H9 (cell line): ENCODE measurements at regions not wholly inside any gene's neighbourhood (a gene's known extent, or its start where the extent isn't known, plus 50 kb on each side); places are given as distances from the start of the nearest gene placed in this dataset.

Experiments
- DNase-seq: peaks from one replicate; pipeline ENCODE4 v3.0.0-alpha.2; 2017
- H2AFZ ChIP-seq: one replicate; pipeline ENCODE4 v1.6.1; 2013; ENCODE audit warnings: mild to moderate bottlenecking, low read length, control low read depth, moderate library complexity
- H2AK5ac ChIP-seq: 2 replicates; pipeline ENCODE4 v1.6.1; 2013; ENCODE audit warnings: low read length, control low read depth, mixed read lengths; ENCODE audit not compliant: insufficient read length
- H2BK120ac ChIP-seq: one replicate; pipeline ENCODE4 v1.6.1; 2013; ENCODE audit warnings: low read depth, mild to moderate bottlenecking, low read length, control low read depth, inconsistent platforms; ENCODE audit not compliant: poor library complexity, severe bottlenecking
- H2BK12ac ChIP-seq: 2 replicates; pipeline ENCODE4 v1.6.1; 2013; ENCODE audit warnings: low read length, control low read depth, mixed read lengths, low read depth; ENCODE audit not compliant: insufficient read length
- H2BK15ac ChIP-seq: 2 replicates; pipeline ENCODE4 v1.6.1; 2013; ENCODE audit warnings: low read depth, low read length, control low read depth
- H2BK20ac ChIP-seq: one replicate; pipeline ENCODE4 v1.6.1; 2013; ENCODE audit warnings: low read depth, mild to moderate bottlenecking, low read length, control low read depth, inconsistent platforms; ENCODE audit not compliant: poor library complexity, severe bottlenecking
- H2BK5ac ChIP-seq: 2 replicates; pipeline ENCODE4 v1.6.1; 2013; ENCODE audit warnings: low read length, control low read depth, mixed read lengths; ENCODE audit not compliant: insufficient read length
- H3K14ac ChIP-seq: 2 replicates; pipeline ENCODE4 v1.6.1; 2013; ENCODE audit warnings: low read length, control low read depth; ENCODE audit not compliant: insufficient read depth
- H3K18ac ChIP-seq: 2 replicates; pipeline ENCODE4 v1.6.1; 2013; ENCODE audit warnings: low read depth, mild to moderate bottlenecking, mixed read lengths, low read length, control low read depth; ENCODE audit not compliant: insufficient read length
- H3K23ac ChIP-seq: 2 replicates; pipeline ENCODE4 v1.6.1; 2013; ENCODE audit warnings: low read length, control low read depth, mixed read lengths, low read depth; ENCODE audit not compliant: insufficient read length
- H3K23me2 ChIP-seq: 2 replicates; pipeline ENCODE4 v1.6.1; 2013; ENCODE audit warnings: low read depth, mild to moderate bottlenecking, mixed read lengths, low read length, control low read depth; ENCODE audit not compliant: insufficient read length, poor library complexity, severe bottlenecking
- H3K27ac ChIP-seq: 2 replicates; pipeline ENCODE4 v1.5.1; 2013; ENCODE audit warnings: low read length, control low read depth, mixed read lengths, low read depth; ENCODE audit not compliant: insufficient read length
- H3K27me3 ChIP-seq: 2 replicates; pipeline ENCODE4 v1.6.1; 2013; ENCODE audit warnings: low read length, control low read depth, inconsistent platforms; ENCODE audit not compliant: insufficient read depth
- H3K4ac ChIP-seq: 2 replicates; pipeline ENCODE4 v1.6.1; 2013; ENCODE audit warnings: low read depth, mild to moderate bottlenecking, control low read depth, inconsistent platforms, low read length, moderate library complexity
- H3K4me1 ChIP-seq: 2 replicates; pipeline ENCODE4 v1.6.1; 2013; ENCODE audit warnings: low read length, control low read depth, inconsistent platforms; ENCODE audit not compliant: insufficient read depth
- H3K4me2 ChIP-seq: 2 replicates; pipeline ENCODE4 v1.6.1; 2013; ENCODE audit warnings: low read length, control low read depth, mixed read lengths; ENCODE audit not compliant: insufficient read length, insufficient read depth
- H3K56ac ChIP-seq: 2 replicates; pipeline ENCODE4 v1.6.1; 2013; ENCODE audit warnings: low read depth, mild to moderate bottlenecking, mixed read lengths, low read length, control low read depth; ENCODE audit not compliant: insufficient read length
- H3K79me1 ChIP-seq: 2 replicates; pipeline ENCODE4 v1.6.1; 2013; ENCODE audit warnings: low read depth, mild to moderate bottlenecking, moderate library complexity, low read length, control low read depth, inconsistent platforms; ENCODE audit not compliant: insufficient read depth, poor library complexity, severe bottlenecking
- H3K79me2 ChIP-seq: 2 replicates; pipeline ENCODE4 v1.6.1; 2013; ENCODE audit warnings: low read length, control low read depth, inconsistent platforms; ENCODE audit not compliant: insufficient read depth
- H3K9ac ChIP-seq: 2 replicates; pipeline ENCODE4 v1.6.1; 2013; ENCODE audit warnings: low read length, control low read depth, mixed read lengths; ENCODE audit not compliant: insufficient read length; ENCODE audit errors: extremely low read depth
- H3K9me3 ChIP-seq: one replicate; pipeline ENCODE4 v1.6.1; 2013; ENCODE audit warnings: low read depth, low read length, inconsistent platforms; ENCODE audit not compliant: control insufficient read depth
- H3T11ph ChIP-seq: one replicate; pipeline ENCODE4 v1.6.1; 2013; ENCODE audit warnings: mild to moderate bottlenecking, low read length, control low read depth, inconsistent platforms
- H4K20me1 ChIP-seq: one replicate; pipeline ENCODE4 v1.6.1; 2013; ENCODE audit not compliant: control insufficient read depth, insufficient read length, insufficient read depth
- H4K5ac ChIP-seq: 2 replicates; pipeline ENCODE4 v1.6.1; 2013; ENCODE audit warnings: low read depth, mild to moderate bottlenecking, mixed read lengths, low read length, control low read depth; ENCODE audit not compliant: insufficient read length
- H4K8ac ChIP-seq: replicated peaks from 2 replicates; pipeline ENCODE4 v1.6.1; 2013; ENCODE audit warnings: low read length, control low read depth, mixed read lengths, low read depth; ENCODE audit not compliant: insufficient read length
- H4K91ac ChIP-seq: 2 replicates; pipeline ENCODE4 v1.6.1; 2013; ENCODE audit warnings: low read depth, mild to moderate bottlenecking, moderate library complexity, mixed read lengths, low read length, control low read depth; ENCODE audit not compliant: insufficient read length
- H3K27ac Mint-ChIP-seq, 3 experiments: 2 replicates in 2 of 3; 3 replicates in 1 of 3; pipeline ENCODE4 v1.8.0; 2020 to 2021; ENCODE audit warnings: mixed read lengths in 3 of 3, mild to moderate bottlenecking in 1 of 3, moderate library complexity in 1 of 3
- H3K27me3 Mint-ChIP-seq: 2 replicates; pipeline ENCODE4 v1.8.0; 2021; ENCODE audit warnings: low read depth, mild to moderate bottlenecking, moderate library complexity, mixed read lengths
- H3K36me3 Mint-ChIP-seq, 3 experiments: 2 replicates in 2 of 3; 3 replicates in 1 of 3; pipeline ENCODE4 v1.8.0; 2020 to 2021; ENCODE audit warnings: low read depth in 3 of 3, mixed read lengths in 3 of 3; ENCODE audit not compliant: insufficient read depth in 1 of 3
- H3K4me1 Mint-ChIP-seq, 2 experiments: 2 replicates each; pipeline ENCODE4 v1.8.0; 2020; ENCODE audit warnings: mixed read lengths in 2 of 2
- H3K4me3 Mint-ChIP-seq, 2 experiments: 2 replicates in 1 of 2; 3 replicates in 1 of 2; pipeline ENCODE4 v1.8.0; 2020 to 2021; ENCODE audit warnings: mild to moderate bottlenecking in 2 of 2, mixed read lengths in 2 of 2, moderate library complexity in 1 of 2
- H3K9me3 Mint-ChIP-seq, 2 experiments: 2 replicates in 1 of 2; 3 replicates in 1 of 2; pipeline ENCODE4 v1.8.0; 2020; ENCODE audit warnings: mild to moderate bottlenecking in 2 of 2, mixed read lengths in 2 of 2, moderate library complexity in 1 of 2
- CTCF ChIP-seq: fragments of 200-600 bp; sonication (generic); conservative IDR thresholded peaks from 3 replicates; pipeline ENCODE4 v1.8.0; 2021; ENCODE audit warnings: antibody characterized with exemption, mild to moderate bottlenecking
- WGBS: extraction: QIAGEN DNeasy Blood & Tissue Kit; methylation state at CpG from one replicate; pipeline ENCODE4 v1.1.7; 2013; ENCODE audit warnings: missing lambda C conversion rate, low lambda C conversion rate, mixed read lengths; ENCODE audit not compliant: insufficient read length; ENCODE audit errors: extremely low coverage; 5-methylcytosine and 5-hydroxymethylcytosine counted together

GRCh38 chr7:118429141-118429540 lies 204.6 kb downstream of the ANKRD7 start:
- Mint-ChIP-seq H3K9me3 (peaks cover 7 to 26% of the 10 kb centered on the region in 2 experiments), H3K27me3 (no peaks in the 10 kb centered on the region), H3K4me1 (peaks cover 6 to 10% of the 10 kb centered on the region in 2 experiments), H3K27ac (no peak overlapping the region), H3K36me3 (peaks cover 10 to 24% (median 18%) of the 10 kb centered on the region in 3 experiments), H3K4me3 (no peak overlapping the region)
- no peak for TF ChIP-seq CTCF
- no peaks in the 10 kb centered on the region for H3K79me2 ChIP-seq
- no peak overlapping the region for H3K27ac ChIP-seq
- no peak overlapping the region for H3K56ac ChIP-seq
- H2BK20ac ChIP-seq: no peak overlapping the region
- H4K5ac ChIP-seq: no peak overlapping the region
- H3K4me1 ChIP-seq: no peaks in the 10 kb centered on the region
- H3K23ac ChIP-seq: no peak overlapping the region
- no peak overlapping the region for H4K8ac ChIP-seq
- H3K23me2 ChIP-seq: no peaks in the 10 kb centered on the region
- no peaks in the 10 kb centered on the region for H3K27me3 ChIP-seq
- no peak overlapping the region for H4K91ac ChIP-seq
- no peak for DNase-seq
- H2BK12ac ChIP-seq: no peak overlapping the region
- H2BK15ac ChIP-seq: no peak overlapping the region
- no peak overlapping the region for H2BK5ac ChIP-seq
- H3K79me1 ChIP-seq: no peaks in the 10 kb centered on the region
- H2AFZ ChIP-seq: no peak overlapping the region
- H2AK5ac ChIP-seq: no peak overlapping the region
- H3K4me2 ChIP-seq: no peak overlapping the region
- H3K14ac ChIP-seq: no peak overlapping the region
- H2BK120ac ChIP-seq: no peak overlapping the region
- WGBS: no CpG with 5 or more reads among the region's 3 CpGs
- H3K9me3 ChIP-seq: no peaks in the 10 kb centered on the region
- H3T11ph ChIP-seq: no peak overlapping the region
- H3K9ac ChIP-seq: no peak overlapping the region
- no peak overlapping the region for H3K18ac ChIP-seq
- H4K20me1 ChIP-seq: no peaks in the 10 kb centered on the region
- no peak overlapping the region for H3K4ac ChIP-seq
